IMR-90 (cell line): ENCODE measurements at regions not wholly inside any gene's neighbourhood (a gene's known extent, or its start where the extent isn't known, plus 50 kb on each side); places are given as distances from the start of the nearest gene placed in this dataset.

Source experiments
- ATAC-seq: fragments of 200-7000 bp; cut with Tn5 transposase; 2 replicates; pipeline ENCODE4 v1.9.1; 2020; ENCODE audit warnings: low read depth, mild to moderate bottlenecking, moderate library complexity
- BruUV-seq: library from RNA; stranded (reverse); fragments of 400-500 nt; replicated peaks from 2 replicates; lab custom pipeline; 2021; lab: Mats Ljungman, UMichigan
- CTCF ChIA-PET: fragments of 300-600 bp; formaldehyde crosslinking; extraction: SDS; loops from one replicate; lab custom pipeline; 2021; ENCODE audit warnings: antibody characterized with exemption; lab: Yijun Ruan, JAX
- POLR2A ChIA-PET: fragments of 300-600 bp; sonication (Branson Sonifier 250); formaldehyde crosslinking; loops from one replicate; lab custom pipeline; 2022; ENCODE audit warnings: antibody characterized with exemption; ENCODE audit not compliant: unreplicated experiment; lab: Charles Lee
- DNase-seq: peaks from one replicate; pipeline ENCODE4 v3.0.0; 2013
- H2AFZ ChIP-seq: replicated peaks from 2 replicates; pipeline ENCODE3; 2013; ENCODE audit warnings: low read length, mild to moderate bottlenecking; ENCODE audit not compliant: poor library complexity
- H2AK5ac ChIP-seq: 2 replicates; pipeline ENCODE4 v1.6.1; 2013; ENCODE audit warnings: low read depth, low read length, inconsistent platforms
- H2AK9ac ChIP-seq: replicated peaks from 2 replicates; pipeline ENCODE3; 2013; ENCODE audit warnings: mild to moderate bottlenecking, low read depth, low read length, moderate library complexity; ENCODE audit not compliant: poor library complexity
- H2BK120ac ChIP-seq: 2 replicates; pipeline ENCODE4 v1.6.1; 2013; ENCODE audit warnings: low read depth, low read length, inconsistent platforms
- H2BK15ac ChIP-seq: 3 replicates; pipeline ENCODE4 v1.6.1; 2013; ENCODE audit warnings: low read depth, low read length, inconsistent platforms
- H2BK20ac ChIP-seq: 2 replicates; pipeline ENCODE4 v1.6.1; 2013; ENCODE audit warnings: low read depth, mild to moderate bottlenecking, inconsistent platforms, low read length, moderate library complexity
- H2BK5ac ChIP-seq: 2 replicates; pipeline ENCODE4 v1.6.1; 2013; ENCODE audit warnings: mild to moderate bottlenecking, low read depth, low read length, inconsistent platforms; ENCODE audit not compliant: poor library complexity, severe bottlenecking
- H3K14ac ChIP-seq: replicated peaks from 2 replicates; pipeline ENCODE4 v1.6.1; 2013; ENCODE audit warnings: low read depth, low read length, inconsistent platforms
- H3K18ac ChIP-seq: 2 replicates; pipeline ENCODE4 v1.6.1; 2013; ENCODE audit warnings: low read depth, low read length, control low read depth
- H3K23ac ChIP-seq: 2 replicates; pipeline ENCODE4 v1.6.1; 2013; ENCODE audit warnings: low read depth, low read length, inconsistent platforms
- H3K27ac ChIP-seq: 2 replicates; pipeline ENCODE4 v1.5.1; 2013; ENCODE audit warnings: mild to moderate bottlenecking, control low read depth, low read length; ENCODE audit not compliant: insufficient read depth
- H3K27me3 ChIP-seq: 2 replicates; pipeline ENCODE4 v1.6.1; 2013; ENCODE audit warnings: low read length; ENCODE audit not compliant: control insufficient read depth, insufficient read depth
- H3K36me3 ChIP-seq: 2 replicates; pipeline ENCODE4 v1.6.1; 2013; ENCODE audit warnings: low read length, mixed read lengths; ENCODE audit not compliant: control insufficient read depth, insufficient read depth
- H3K4ac ChIP-seq: 2 replicates; pipeline ENCODE4 v1.6.1; 2013; ENCODE audit warnings: low read depth, low read length, inconsistent platforms
- H3K4me1 ChIP-seq: 2 replicates; pipeline ENCODE4 v1.6.1; 2013; ENCODE audit warnings: low read length, mixed read lengths; ENCODE audit not compliant: control insufficient read depth, insufficient read depth
- H3K4me2 ChIP-seq: 2 replicates; pipeline ENCODE4 v1.6.1; 2013; ENCODE audit warnings: low read depth, mild to moderate bottlenecking, control low read depth, low read length, moderate library complexity
- H3K4me3 ChIP-seq: 2 replicates; pipeline ENCODE4 v1.5.1; 2013; ENCODE audit warnings: low read depth, mild to moderate bottlenecking, control low read depth, low read length, moderate library complexity; ENCODE audit not compliant: insufficient read depth
- H3K56ac ChIP-seq: 2 replicates; pipeline ENCODE4 v1.6.1; 2013; ENCODE audit warnings: low read length, inconsistent platforms; ENCODE audit not compliant: insufficient read depth; ENCODE audit errors: extremely low read depth
- H3K79me1 ChIP-seq, 2 experiments: 2 replicates each; pipeline ENCODE4 v1.6.1; 2013; ENCODE audit warnings: low read length in 2 of 2, inconsistent platforms in 1 of 2, low read depth in 1 of 2
- H3K9ac ChIP-seq: 2 replicates; pipeline ENCODE4 v1.6.1; 2013; ENCODE audit warnings: low read depth, low read length, control low read depth
- H3K9me1 ChIP-seq: 2 replicates; pipeline ENCODE4 v1.6.1; 2013; ENCODE audit warnings: low read length, inconsistent platforms; ENCODE audit not compliant: insufficient read depth
- H3K9me3 ChIP-seq: 2 replicates; pipeline ENCODE4 v1.6.1; 2013; ENCODE audit warnings: low read length; ENCODE audit not compliant: control insufficient read depth, insufficient read depth
- H4K20me1 ChIP-seq: 2 replicates; pipeline ENCODE4 v1.6.1; 2013; ENCODE audit warnings: low read length, inconsistent platforms; ENCODE audit not compliant: insufficient read depth
- H4K5ac ChIP-seq: 2 replicates; pipeline ENCODE4 v1.6.1; 2013; ENCODE audit warnings: mild to moderate bottlenecking, low read depth, low read length, control low read depth
- H4K8ac ChIP-seq, 2 experiments: 2 replicates each; pipeline ENCODE4 v1.6.1; 2013; ENCODE audit warnings: low read depth in 2 of 2, low read length in 2 of 2, control low read depth in 1 of 2, inconsistent platforms in 1 of 2
- H4K91ac ChIP-seq: 2 replicates; pipeline ENCODE4 v1.6.1; 2013; ENCODE audit warnings: low read depth, low read length, inconsistent platforms; ENCODE audit not compliant: insufficient read depth
- BHLHE40 ChIP-seq: fragments of 150-350 bp; IDR thresholded peaks from 2 replicates; pipeline ENCODE4 v1.6.1; 2016; ENCODE audit warnings: mild to moderate bottlenecking, low read depth, low read length
- CEBPB ChIP-seq: IDR thresholded peaks from 2 replicates; pipeline ENCODE4 v1.6.1; 2012; ENCODE audit warnings: low read depth, low read length, improper control_type of control experiment
- CHD1 ChIP-seq: IDR thresholded peaks from 2 replicates; pipeline ENCODE4 v1.6.1; 2012; ENCODE audit warnings: low read depth, low read length, improper control_type of control experiment
- ELK1 ChIP-seq: fragments of 150-350 bp; IDR thresholded peaks from 2 replicates; pipeline ENCODE4 v1.6.1; 2016; ENCODE audit warnings: low read depth, mild to moderate bottlenecking, low read length, moderate library complexity, borderline replicate concordance
- FOS ChIP-seq: fragments of 150-350 bp; IDR thresholded peaks from 2 replicates; pipeline ENCODE4 v1.6.1; 2016; ENCODE audit warnings: low read depth, low read length
- MAFK ChIP-seq: IDR thresholded peaks from 2 replicates; pipeline ENCODE4 v1.6.1; 2012; ENCODE audit warnings: low read depth, low read length, improper control_type of control experiment
- MAZ ChIP-seq: IDR thresholded peaks from 2 replicates; pipeline ENCODE4 v1.6.1; 2012; ENCODE audit warnings: low read depth, mild to moderate bottlenecking, low read length, improper control_type of control experiment, moderate library complexity, borderline replicate concordance
- MXI1 ChIP-seq: IDR thresholded peaks from 2 replicates; pipeline ENCODE4 v1.6.1; 2012; ENCODE audit warnings: low read depth, mild to moderate bottlenecking, low read length, moderate library complexity, borderline replicate concordance
- NFE2L2 ChIP-seq: fragments of 150-350 bp; IDR thresholded peaks from 2 replicates; pipeline ENCODE4 v1.6.1; 2016; ENCODE audit warnings: low read depth, mild to moderate bottlenecking, low read length
- POLR2A ChIP-seq: IDR thresholded peaks from 2 replicates; pipeline ENCODE4 v1.6.1; 2012; ENCODE audit warnings: mild to moderate bottlenecking, low read depth, low read length
- RAD21 ChIP-seq: IDR thresholded peaks from 2 replicates; pipeline ENCODE4 v1.6.1; 2012; ENCODE audit warnings: low read length, improper control_type of control experiment
- RCOR1 ChIP-seq: IDR thresholded peaks from 2 replicates; pipeline ENCODE4 v1.6.1; 2012; ENCODE audit warnings: mild to moderate bottlenecking, low read length, improper control_type of control experiment; ENCODE audit not compliant: insufficient replicate concordance
- RFX5 ChIP-seq: IDR thresholded peaks from 2 replicates; pipeline ENCODE4 v1.8.0; 2012; ENCODE audit warnings: low read depth, mild to moderate bottlenecking, low read length, moderate library complexity
- SMC3 ChIP-seq: fragments of 150-350 bp; IDR thresholded peaks from 2 replicates; pipeline ENCODE4 v1.6.1; 2016; ENCODE audit warnings: low read depth, mild to moderate bottlenecking, antibody characterized with exemption, low read length, moderate library complexity
- USF2 ChIP-seq: fragments of 150-350 bp; IDR thresholded peaks from 2 replicates; pipeline ENCODE4 v1.6.1; 2017; ENCODE audit warnings: mild to moderate bottlenecking, antibody characterized with exemption, low read length, low read depth
- WGBS, 2 experiments: methylation state at CpG; one replicate each; pipeline versions ENCODE4 v1.1.5 to v1.1.7; 2013; ENCODE audit warnings: missing lambda C conversion rate in 2 of 2; ENCODE audit not compliant: insufficient read length in 1 of 2; ENCODE audit errors: extremely low coverage in 2 of 2; 5-methylcytosine and 5-hydroxymethylcytosine counted together
- dilution Hi-C: fragments of 300-500 bp; cut with HindIII; formaldehyde crosslinking; loops from one replicate; pipeline ENCODE4 v1.14.3; 2018; ENCODE audit warnings: low sequenced_read_pairs; ENCODE audit not compliant: unreplicated experiment
- in situ Hi-C: fragments of 300-500 bp; cut with MboI; formaldehyde crosslinking; loops from 3 replicates; pipeline ENCODE4 v1.14.3; 2019; ENCODE audit warnings: low sequenced_read_pairs, inconsistent platforms, mixed read lengths
- intact Hi-C: fragments of 100-400 bp; cut with micrococcal nuclease; formaldehyde crosslinking; loops from 2 replicates; pipeline ENCODE4 v1.10.0; 2022
- TF ChIP-seq, protein P1 (sequence below): conservative IDR thresholded peaks from 2 replicates; pipeline ENCODE4 v1.5.1; 2012; ENCODE audit warnings: mild to moderate bottlenecking, low read depth, low read length, improper control_type of control experiment

DNA sequence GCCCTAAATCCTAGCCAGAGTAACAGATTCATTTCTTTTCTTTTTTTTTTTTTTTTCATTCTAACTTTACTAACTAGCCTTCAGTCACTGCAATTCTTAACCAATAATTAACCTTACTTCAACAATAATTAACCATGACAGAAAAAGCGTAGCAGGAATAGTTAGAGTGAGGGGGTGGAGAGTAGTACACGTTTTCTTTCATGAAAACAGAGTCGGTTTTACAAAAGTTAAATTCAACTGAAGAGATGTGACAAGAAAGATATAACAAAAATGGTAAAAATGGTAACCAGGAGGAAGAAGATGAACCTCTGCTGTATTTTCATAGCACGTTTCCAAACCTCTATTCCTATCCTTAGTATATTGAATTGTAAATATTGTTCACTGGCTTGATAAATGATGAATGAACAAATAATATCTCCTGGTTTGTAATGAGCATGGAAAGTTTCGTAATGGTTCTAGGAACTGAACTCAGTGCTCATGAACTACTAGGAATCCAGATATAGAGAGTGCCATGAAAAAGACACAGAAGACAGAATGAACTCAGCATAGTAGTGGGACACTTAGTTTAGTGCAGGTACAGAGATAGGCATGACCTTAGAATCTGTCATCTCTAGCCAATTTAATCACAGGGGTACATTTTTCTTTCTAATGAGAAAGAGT, 116.5 kb upstream of the ANO5 start:
- Histone ChIP-seq H3K36me3 (no peaks in the 10 kb centered on the region), H3K9me3 (peaks cover 4% of the 10 kb centered on the region; the same call in 1 of the 2 replicates), H3K27ac (no peak overlapping the region), H2BK15ac (no peak overlapping the region), H3K18ac (no peak overlapping the region), H3K4me2 (no peak overlapping the region), H2BK20ac (no peak overlapping the region), H2AFZ (no peak overlapping the region), H3K4me1 (no peaks in the 10 kb centered on the region), H2AK9ac (no peak overlapping the region), H3K23ac (no peak overlapping the region), H2BK120ac (no peak overlapping the region), H4K91ac (no peak overlapping the region), H3K79me1 (no peaks in the 10 kb centered on the region), H3K4me3 (no peak overlapping the region), H3K27me3 (no peaks in the 10 kb centered on the region), H2AK5ac (no peak overlapping the region), H3K9ac (no peak overlapping the region), H3K56ac (no peak overlapping the region), H4K8ac (no peak overlapping the region), H2BK5ac (no peak overlapping the region), H4K20me1 (no peaks in the 10 kb centered on the region), H3K4ac (no peak overlapping the region), H3K14ac (no peak overlapping the region), H4K5ac (no peak overlapping the region), H3K9me1 (no peaks in the 10 kb centered on the region)
- DNase-seq (no peak), ATAC-seq (no peak)
- ChIA-PET POLR2A (no interaction called here), CTCF (no interaction called here)
- BruUV-seq: no TSS peak
- TF ChIP-seq RAD21: no peak
- no peak for TF ChIP-seq MAFK
- no peak for TF ChIP-seq CHD1
- no peak for TF ChIP-seq ELK1
- TF ChIP-seq CEBPB: no peak
- no peak for TF ChIP-seq FOS
- TF ChIP-seq SMC3: no peak
- no peak for TF ChIP-seq MAZ
- TF ChIP-seq POLR2A: no peak
- TF ChIP-seq RFX5: no peak
- TF ChIP-seq, protein P1, sequence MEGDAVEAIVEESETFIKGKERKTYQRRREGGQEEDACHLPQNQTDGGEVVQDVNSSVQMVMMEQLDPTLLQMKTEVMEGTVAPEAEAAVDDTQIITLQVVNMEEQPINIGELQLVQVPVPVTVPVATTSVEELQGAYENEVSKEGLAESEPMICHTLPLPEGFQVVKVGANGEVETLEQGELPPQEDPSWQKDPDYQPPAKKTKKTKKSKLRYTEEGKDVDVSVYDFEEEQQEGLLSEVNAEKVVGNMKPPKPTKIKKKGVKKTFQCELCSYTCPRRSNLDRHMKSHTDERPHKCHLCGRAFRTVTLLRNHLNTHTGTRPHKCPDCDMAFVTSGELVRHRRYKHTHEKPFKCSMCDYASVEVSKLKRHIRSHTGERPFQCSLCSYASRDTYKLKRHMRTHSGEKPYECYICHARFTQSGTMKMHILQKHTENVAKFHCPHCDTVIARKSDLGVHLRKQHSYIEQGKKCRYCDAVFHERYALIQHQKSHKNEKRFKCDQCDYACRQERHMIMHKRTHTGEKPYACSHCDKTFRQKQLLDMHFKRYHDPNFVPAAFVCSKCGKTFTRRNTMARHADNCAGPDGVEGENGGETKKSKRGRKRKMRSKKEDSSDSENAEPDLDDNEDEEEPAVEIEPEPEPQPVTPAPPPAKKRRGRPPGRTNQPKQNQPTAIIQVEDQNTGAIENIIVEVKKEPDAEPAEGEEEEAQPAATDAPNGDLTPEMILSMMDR: no peak
- no peak for TF ChIP-seq USF2
- TF ChIP-seq RCOR1: no peak
- no peak for TF ChIP-seq BHLHE40
- no peak for TF ChIP-seq NFE2L2
- TF ChIP-seq MXI1: no peak
- intact Hi-C loops (no loop called here), in situ Hi-C loops (no loop called here), dilution Hi-C loops (no loop called here)
- WGBS, 2 experiments: no CpG with 5 or more reads among the region's 5 CpGs
